H9 (cell line): ENCODE measurements at regions not wholly inside any gene's neighbourhood (a gene's known extent, or its start where the extent isn't known, plus 50 kb on each side); places are given as distances from the start of the nearest gene placed in this dataset.

ENCODE experiments used
- DNase-seq: peaks from one replicate; pipeline ENCODE4 v3.0.0-alpha.2; 2017
- H2AFZ ChIP-seq: one replicate; pipeline ENCODE4 v1.6.1; 2013; ENCODE audit warnings: mild to moderate bottlenecking, low read length, control low read depth, moderate library complexity
- H2AK5ac ChIP-seq: 2 replicates; pipeline ENCODE4 v1.6.1; 2013; ENCODE audit warnings: low read length, control low read depth, mixed read lengths; ENCODE audit not compliant: insufficient read length
- H2BK120ac ChIP-seq: one replicate; pipeline ENCODE4 v1.6.1; 2013; ENCODE audit warnings: low read depth, mild to moderate bottlenecking, low read length, control low read depth, inconsistent platforms; ENCODE audit not compliant: poor library complexity, severe bottlenecking
- H2BK12ac ChIP-seq: 2 replicates; pipeline ENCODE4 v1.6.1; 2013; ENCODE audit warnings: low read length, control low read depth, mixed read lengths, low read depth; ENCODE audit not compliant: insufficient read length
- H2BK15ac ChIP-seq: 2 replicates; pipeline ENCODE4 v1.6.1; 2013; ENCODE audit warnings: low read depth, low read length, control low read depth
- H2BK20ac ChIP-seq: one replicate; pipeline ENCODE4 v1.6.1; 2013; ENCODE audit warnings: low read depth, mild to moderate bottlenecking, low read length, control low read depth, inconsistent platforms; ENCODE audit not compliant: poor library complexity, severe bottlenecking
- H2BK5ac ChIP-seq: 2 replicates; pipeline ENCODE4 v1.6.1; 2013; ENCODE audit warnings: low read length, control low read depth, mixed read lengths; ENCODE audit not compliant: insufficient read length
- H3K14ac ChIP-seq: 2 replicates; pipeline ENCODE4 v1.6.1; 2013; ENCODE audit warnings: low read length, control low read depth; ENCODE audit not compliant: insufficient read depth
- H3K18ac ChIP-seq: 2 replicates; pipeline ENCODE4 v1.6.1; 2013; ENCODE audit warnings: low read depth, mild to moderate bottlenecking, mixed read lengths, low read length, control low read depth; ENCODE audit not compliant: insufficient read length
- H3K23ac ChIP-seq: 2 replicates; pipeline ENCODE4 v1.6.1; 2013; ENCODE audit warnings: low read length, control low read depth, mixed read lengths, low read depth; ENCODE audit not compliant: insufficient read length
- H3K23me2 ChIP-seq: 2 replicates; pipeline ENCODE4 v1.6.1; 2013; ENCODE audit warnings: low read depth, mild to moderate bottlenecking, mixed read lengths, low read length, control low read depth; ENCODE audit not compliant: insufficient read length, poor library complexity, severe bottlenecking
- H3K27ac ChIP-seq: 2 replicates; pipeline ENCODE4 v1.5.1; 2013; ENCODE audit warnings: low read length, control low read depth, mixed read lengths, low read depth; ENCODE audit not compliant: insufficient read length
- H3K27me3 ChIP-seq: 2 replicates; pipeline ENCODE4 v1.6.1; 2013; ENCODE audit warnings: low read length, control low read depth, inconsistent platforms; ENCODE audit not compliant: insufficient read depth
- H3K4ac ChIP-seq: 2 replicates; pipeline ENCODE4 v1.6.1; 2013; ENCODE audit warnings: low read depth, mild to moderate bottlenecking, control low read depth, inconsistent platforms, low read length, moderate library complexity
- H3K4me1 ChIP-seq: 2 replicates; pipeline ENCODE4 v1.6.1; 2013; ENCODE audit warnings: low read length, control low read depth, inconsistent platforms; ENCODE audit not compliant: insufficient read depth
- H3K4me2 ChIP-seq: 2 replicates; pipeline ENCODE4 v1.6.1; 2013; ENCODE audit warnings: low read length, control low read depth, mixed read lengths; ENCODE audit not compliant: insufficient read length, insufficient read depth
- H3K56ac ChIP-seq: 2 replicates; pipeline ENCODE4 v1.6.1; 2013; ENCODE audit warnings: low read depth, mild to moderate bottlenecking, mixed read lengths, low read length, control low read depth; ENCODE audit not compliant: insufficient read length
- H3K79me1 ChIP-seq: 2 replicates; pipeline ENCODE4 v1.6.1; 2013; ENCODE audit warnings: low read depth, mild to moderate bottlenecking, moderate library complexity, low read length, control low read depth, inconsistent platforms; ENCODE audit not compliant: insufficient read depth, poor library complexity, severe bottlenecking
- H3K79me2 ChIP-seq: 2 replicates; pipeline ENCODE4 v1.6.1; 2013; ENCODE audit warnings: low read length, control low read depth, inconsistent platforms; ENCODE audit not compliant: insufficient read depth
- H3K9ac ChIP-seq: 2 replicates; pipeline ENCODE4 v1.6.1; 2013; ENCODE audit warnings: low read length, control low read depth, mixed read lengths; ENCODE audit not compliant: insufficient read length; ENCODE audit errors: extremely low read depth
- H3K9me3 ChIP-seq: one replicate; pipeline ENCODE4 v1.6.1; 2013; ENCODE audit warnings: low read depth, low read length, inconsistent platforms; ENCODE audit not compliant: control insufficient read depth
- H3T11ph ChIP-seq: one replicate; pipeline ENCODE4 v1.6.1; 2013; ENCODE audit warnings: mild to moderate bottlenecking, low read length, control low read depth, inconsistent platforms
- H4K20me1 ChIP-seq: one replicate; pipeline ENCODE4 v1.6.1; 2013; ENCODE audit not compliant: control insufficient read depth, insufficient read length, insufficient read depth
- H4K5ac ChIP-seq: 2 replicates; pipeline ENCODE4 v1.6.1; 2013; ENCODE audit warnings: low read depth, mild to moderate bottlenecking, mixed read lengths, low read length, control low read depth; ENCODE audit not compliant: insufficient read length
- H4K8ac ChIP-seq: replicated peaks from 2 replicates; pipeline ENCODE4 v1.6.1; 2013; ENCODE audit warnings: low read length, control low read depth, mixed read lengths, low read depth; ENCODE audit not compliant: insufficient read length
- H4K91ac ChIP-seq: 2 replicates; pipeline ENCODE4 v1.6.1; 2013; ENCODE audit warnings: low read depth, mild to moderate bottlenecking, moderate library complexity, mixed read lengths, low read length, control low read depth; ENCODE audit not compliant: insufficient read length
- H3K27ac Mint-ChIP-seq, 3 experiments: 2 replicates in 2 of 3; 3 replicates in 1 of 3; pipeline ENCODE4 v1.8.0; 2020 to 2021; ENCODE audit warnings: mixed read lengths in 3 of 3, mild to moderate bottlenecking in 1 of 3, moderate library complexity in 1 of 3
- H3K27me3 Mint-ChIP-seq: 2 replicates; pipeline ENCODE4 v1.8.0; 2021; ENCODE audit warnings: low read depth, mild to moderate bottlenecking, moderate library complexity, mixed read lengths
- H3K36me3 Mint-ChIP-seq, 3 experiments: 2 replicates in 2 of 3; 3 replicates in 1 of 3; pipeline ENCODE4 v1.8.0; 2020 to 2021; ENCODE audit warnings: low read depth in 3 of 3, mixed read lengths in 3 of 3; ENCODE audit not compliant: insufficient read depth in 1 of 3
- H3K4me1 Mint-ChIP-seq, 2 experiments: 2 replicates each; pipeline ENCODE4 v1.8.0; 2020; ENCODE audit warnings: mixed read lengths in 2 of 2
- H3K4me3 Mint-ChIP-seq, 2 experiments: 2 replicates in 1 of 2; 3 replicates in 1 of 2; pipeline ENCODE4 v1.8.0; 2020 to 2021; ENCODE audit warnings: mild to moderate bottlenecking in 2 of 2, mixed read lengths in 2 of 2, moderate library complexity in 1 of 2
- H3K9me3 Mint-ChIP-seq, 2 experiments: 2 replicates in 1 of 2; 3 replicates in 1 of 2; pipeline ENCODE4 v1.8.0; 2020; ENCODE audit warnings: mild to moderate bottlenecking in 2 of 2, mixed read lengths in 2 of 2, moderate library complexity in 1 of 2
- CTCF ChIP-seq: fragments of 200-600 bp; sonication (generic); conservative IDR thresholded peaks from 3 replicates; pipeline ENCODE4 v1.8.0; 2021; ENCODE audit warnings: antibody characterized with exemption, mild to moderate bottlenecking
- WGBS: extraction: QIAGEN DNeasy Blood & Tissue Kit; methylation state at CpG from one replicate; pipeline ENCODE4 v1.1.7; 2013; ENCODE audit warnings: missing lambda C conversion rate, low lambda C conversion rate, mixed read lengths; ENCODE audit not compliant: insufficient read length; ENCODE audit errors: extremely low coverage; 5-methylcytosine and 5-hydroxymethylcytosine counted together

- Mint-ChIP-seq H3K36me3 (peaks cover 2 to 41% (median 5%) of the 10 kb centered on the region in 3 experiments; a peak in 6 of 7 replicates), H3K4me1 (peaks cover 51 to 53% of the 10 kb centered on the region in 2 experiments), H3K27me3 (no peaks in the 10 kb centered on the region), H3K4me3 (no peak overlapping the region), H3K9me3 (peaks cover 16 to 21% of the 10 kb centered on the region in 2 experiments), H3K27ac (peak overlapping the region in 2 of 3 experiments; percentile 91 to 93; a peak in 4 of 7 replicates)
- Histone ChIP-seq H3T11ph (no peak overlapping the region), H3K79me1 (no peaks in the 10 kb centered on the region), H3K23ac (no peak overlapping the region), H3K79me2 (no peaks in the 10 kb centered on the region), H3K4ac (no peak overlapping the region), H2AK5ac (no peak overlapping the region), H4K20me1 (no peaks in the 10 kb centered on the region), H3K23me2 (no peaks in the 10 kb centered on the region), H3K4me1 (peaks cover 16% of the 10 kb centered on the region; the same call in 1 of the 2 replicates), H4K91ac (no peak overlapping the region), H2BK5ac (no peak overlapping the region), H3K56ac (no peak overlapping the region), H3K27me3 (no peaks in the 10 kb centered on the region), H4K5ac (no peak overlapping the region), H2AFZ (no peak overlapping the region), H2BK120ac (no peak overlapping the region), H3K9me3 (no peaks in the 10 kb centered on the region), H3K27ac (no peak overlapping the region), H4K8ac (no peak overlapping the region), H2BK12ac (no peak overlapping the region), H3K18ac (no peak overlapping the region), H3K4me2 (no peak overlapping the region), H3K14ac (no peak overlapping the region), H2BK15ac (no peak overlapping the region), H2BK20ac (no peak overlapping the region), H3K9ac (no peak overlapping the region)
- no peak for TF ChIP-seq CTCF
- no CpG with 5 or more reads among the region's 1 CpG for WGBS
- DNase-seq = no peak
Observed at GRCh38 chr13:48592688-48593049, 59.8 kb upstream of the RCBTB2 start.
